ENCODE measurements at regions not wholly inside any gene's neighbourhood (a gene's known extent, or its start where the extent isn't known, plus 50 kb on each side); places are given as distances from the start of the nearest gene placed in this dataset.
"Not testable (repeated sequence)": the region's sequence is repeated elsewhere in the genome, so short reads cannot be mapped to it uniquely, and the experiment has no call there.

DNA sequence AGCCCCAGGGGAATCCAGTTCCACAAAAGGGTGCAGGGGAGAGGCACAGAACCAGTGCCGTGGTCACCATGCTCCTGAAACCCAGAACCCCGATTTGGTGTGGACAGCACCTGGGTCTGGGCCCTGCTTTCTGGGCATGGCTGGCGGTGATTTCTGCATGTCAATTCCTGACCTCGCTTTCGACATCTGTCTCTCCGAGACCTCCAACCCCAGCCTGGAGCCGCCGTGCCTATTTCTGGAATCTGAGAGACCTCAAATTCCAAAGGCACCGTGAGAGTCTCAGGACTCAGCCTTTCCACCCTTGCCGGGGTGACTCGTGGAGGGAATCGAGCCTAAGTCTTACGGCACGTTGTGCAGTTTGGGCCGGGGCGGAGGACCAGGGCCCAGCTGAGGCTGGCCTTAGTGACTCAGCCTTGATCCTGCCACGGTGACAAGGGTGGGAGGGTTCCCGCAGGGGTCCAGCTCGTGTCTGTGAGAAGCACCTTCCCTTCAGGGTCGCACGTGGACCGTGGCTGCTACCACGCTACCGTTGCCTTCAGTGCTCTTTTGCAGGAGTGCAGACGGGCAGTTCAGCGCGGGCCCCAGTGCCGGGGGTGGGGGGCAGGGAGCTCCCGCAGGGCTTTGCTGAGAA lies 133.7 kb downstream of the PXDC1 start:
- no peak for DNase-seq

DNA sequence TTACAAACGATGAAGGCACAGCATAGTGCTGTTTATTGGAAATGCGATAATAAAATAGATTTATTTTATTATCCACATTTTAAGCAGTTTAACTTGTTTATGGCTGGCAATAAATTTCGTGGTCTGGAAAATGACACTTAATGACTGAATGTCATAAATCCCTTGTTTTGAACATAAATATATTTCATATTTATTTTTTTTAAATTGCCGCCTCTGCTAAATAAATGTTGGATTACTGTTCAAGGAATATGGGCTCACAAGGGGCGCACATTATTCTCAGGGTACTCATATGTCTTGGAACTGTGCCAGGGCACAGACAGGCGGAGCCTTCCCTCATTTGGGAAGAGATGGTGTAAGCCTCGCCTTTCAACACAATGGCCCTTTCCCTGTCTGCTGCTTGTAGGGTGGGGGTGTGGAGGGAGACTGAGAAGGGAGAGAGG lies 134.3 kb downstream of the PXDC1 start:
- DNase-seq, result no peak

DNA sequence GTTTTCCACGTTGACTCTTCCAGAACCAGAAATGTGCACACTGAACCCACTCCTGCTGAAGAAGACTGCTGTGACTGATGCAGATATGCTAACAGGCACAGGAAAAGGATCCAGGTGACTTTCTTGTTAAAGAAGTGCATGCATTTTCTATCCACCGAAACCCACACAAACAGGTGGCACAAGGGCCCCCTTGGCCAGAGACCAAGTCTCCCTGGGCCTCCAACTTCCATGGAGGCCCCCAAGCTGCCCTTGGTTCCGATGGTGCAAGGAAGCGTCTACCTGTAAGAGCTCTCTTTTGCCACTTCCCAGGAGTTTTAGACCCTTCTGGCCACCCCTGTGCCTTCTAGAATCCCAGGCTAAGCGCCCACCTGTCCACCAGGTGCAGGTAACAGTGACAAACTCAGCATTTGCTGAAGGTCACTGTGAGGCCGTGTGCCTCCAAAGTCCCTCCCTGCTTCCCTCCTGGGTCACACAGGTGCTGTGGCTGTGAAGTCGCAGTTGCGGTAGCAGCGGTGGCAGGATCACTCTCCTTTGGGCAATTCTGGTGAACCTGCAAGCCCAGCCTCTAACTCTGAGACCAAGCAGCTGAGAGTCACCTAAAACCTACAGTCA lies 134.8 kb downstream of the PXDC1 start:
- no peak for DNase-seq

DNA sequence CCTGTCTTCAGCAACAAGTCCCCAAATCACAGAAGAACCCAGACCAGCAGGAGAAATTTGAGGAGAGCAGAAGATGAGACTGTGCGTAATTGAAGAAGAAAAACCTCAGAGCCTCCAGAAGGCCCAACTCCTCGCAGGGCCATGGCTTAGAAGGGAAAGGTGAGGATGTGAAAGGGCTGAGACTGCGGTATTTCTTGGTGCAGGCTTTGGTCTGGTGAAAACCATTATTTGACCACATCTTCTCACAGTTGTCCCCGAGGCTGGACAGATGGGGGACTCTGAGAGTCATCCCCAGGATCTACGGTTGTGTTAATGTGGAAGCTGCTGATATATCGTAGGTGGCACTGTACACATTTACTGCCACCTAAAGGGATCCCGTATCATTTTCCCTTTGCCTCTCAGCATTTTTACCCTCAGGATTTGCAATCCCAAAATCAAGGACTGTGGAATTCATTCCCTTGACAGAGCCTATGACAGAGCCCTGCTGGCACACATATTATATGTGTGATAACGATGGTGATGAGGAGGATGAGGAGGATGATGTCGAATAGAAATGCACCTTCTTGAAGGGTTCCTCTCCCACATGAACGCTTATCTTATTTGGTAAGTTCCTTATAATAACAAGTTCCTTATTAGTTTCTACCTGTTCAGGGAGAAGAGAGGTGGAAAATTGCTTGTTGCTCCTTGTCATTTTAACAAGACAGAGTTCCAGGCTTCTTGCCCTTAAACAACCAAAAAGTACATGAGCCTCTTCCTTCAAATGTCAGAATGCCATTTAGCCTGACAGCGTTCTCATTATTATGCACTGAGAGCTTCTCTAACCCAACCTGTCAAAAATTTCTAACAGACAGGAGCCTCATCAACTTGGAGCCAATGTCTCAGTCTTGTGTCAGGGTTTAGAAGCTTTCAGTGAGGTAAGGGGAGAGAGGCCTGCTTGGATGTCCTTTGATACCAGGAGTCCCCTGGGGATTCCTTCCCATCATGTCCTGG lies 135.8 kb downstream of the PXDC1 start:
- no peak for DNase-seq

DNA sequence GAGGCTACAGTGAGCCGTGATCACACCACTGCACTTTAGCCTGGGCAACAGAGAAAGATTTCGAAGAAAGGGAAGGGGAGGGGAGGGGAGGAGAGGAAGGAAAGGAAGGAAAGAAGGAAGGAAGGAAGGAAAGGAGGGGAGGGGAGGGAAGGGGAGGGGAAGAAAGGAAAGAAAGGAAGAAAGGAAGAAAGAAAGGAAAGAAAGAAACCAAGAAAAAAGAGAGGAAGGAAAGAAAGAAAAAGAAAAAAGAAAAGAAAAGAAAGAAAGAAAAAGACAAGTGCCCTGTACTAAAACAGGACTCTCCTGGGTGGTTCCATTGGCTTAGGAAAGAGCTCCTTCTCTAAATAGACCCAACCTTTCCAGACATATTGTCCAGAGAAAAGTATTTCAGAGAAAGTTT lies 136.6 kb downstream of the PXDC1 start:
- no peak for DNase-seq

DNA sequence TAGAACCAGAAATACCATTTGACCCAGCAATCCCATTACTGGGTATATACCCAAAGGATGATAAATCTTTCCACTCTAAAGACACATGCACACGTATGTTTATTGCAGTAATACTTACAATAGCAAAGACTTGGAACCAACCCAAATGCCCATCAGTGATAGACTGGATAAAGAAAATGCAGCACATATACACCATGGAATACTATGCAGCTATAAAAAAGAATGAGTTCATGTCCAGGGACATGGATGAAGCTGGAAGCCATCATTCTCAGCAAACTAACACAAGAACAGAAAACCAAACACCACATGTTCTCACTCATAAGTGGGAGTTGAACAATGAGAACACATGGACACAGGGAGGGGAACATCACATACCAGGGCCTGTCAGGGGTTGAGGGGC lies 137.9 kb downstream of the PXDC1 start:
- not testable (repeated sequence) for DNase-seq

DNA sequence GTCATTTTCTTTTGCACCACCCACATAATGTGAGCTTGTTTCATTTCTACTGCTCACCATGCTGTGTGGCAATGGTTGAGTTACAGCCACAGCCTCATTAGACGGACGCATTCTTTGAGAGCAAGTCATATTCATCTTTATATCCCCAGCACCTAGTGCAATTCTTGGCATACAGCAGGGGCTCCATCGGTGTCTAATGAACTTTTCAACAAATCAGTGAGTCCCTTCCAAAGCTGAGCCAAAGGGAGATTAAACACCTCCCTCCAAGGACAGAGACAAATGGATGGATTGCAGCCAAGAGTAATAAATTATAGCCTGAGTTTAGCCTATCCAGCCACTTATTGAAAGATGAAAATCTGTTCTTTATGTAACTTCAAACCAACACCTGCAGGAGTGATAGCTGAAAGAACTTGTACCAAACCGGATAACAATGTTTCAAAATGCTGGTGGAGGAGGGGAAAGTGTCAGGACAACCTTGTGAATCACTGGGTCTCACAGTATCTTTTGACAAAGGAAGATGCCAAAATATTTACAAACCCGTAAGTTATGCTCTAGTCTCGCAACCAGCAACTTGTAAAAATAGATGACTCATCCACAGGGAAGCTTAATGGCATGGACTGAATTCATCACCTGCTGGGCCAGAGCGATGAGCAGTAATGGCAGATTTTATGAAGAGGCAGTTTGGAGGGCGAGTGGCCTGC lies 139.0 kb downstream of the PXDC1 start:
- DNase-seq, result peak; percentile 26 to 77

DNA sequence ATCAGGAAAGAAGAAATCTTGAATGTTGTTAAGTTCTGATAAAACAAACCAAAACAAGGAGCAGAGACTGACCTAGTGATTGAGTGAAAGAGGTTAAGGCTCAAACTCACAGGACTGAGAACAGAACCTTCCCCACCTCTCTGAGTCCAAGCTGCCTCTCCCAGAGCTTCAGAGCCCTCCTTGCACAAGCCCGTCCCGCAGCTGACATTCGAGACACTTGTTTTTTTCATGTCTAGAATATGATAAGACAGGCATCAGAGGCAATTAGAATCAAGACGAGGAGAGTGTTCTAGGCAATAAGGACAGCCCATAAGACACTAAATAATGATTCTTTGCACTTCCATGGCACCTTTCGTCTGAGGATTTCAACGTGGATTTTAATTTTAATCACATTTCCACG lies 140.6 kb downstream of the PXDC1 start:
- DNase-seq, result no peak

DNA sequence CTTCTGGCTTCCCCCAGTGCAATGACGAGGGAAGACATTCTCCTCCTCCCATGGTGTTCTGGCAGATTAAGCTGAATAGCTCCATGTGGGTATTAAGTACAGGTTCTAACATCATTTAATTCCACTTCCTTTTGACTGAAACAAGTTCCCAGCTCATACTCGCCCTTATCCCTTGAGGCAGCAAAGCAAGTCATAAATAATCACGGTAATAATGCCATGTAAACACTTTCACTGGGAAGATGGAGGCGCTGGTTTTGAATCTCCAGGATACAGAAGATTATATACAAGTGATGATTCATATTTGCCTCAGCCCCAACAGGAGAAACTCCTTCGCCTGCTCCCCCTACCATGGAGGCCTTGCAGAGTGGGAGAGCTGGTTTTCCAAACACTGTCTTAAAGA lies 141.3 kb downstream of the PXDC1 start:
- DNase-seq, result peak in 1 of 2 experiments; percentile 35

DNA sequence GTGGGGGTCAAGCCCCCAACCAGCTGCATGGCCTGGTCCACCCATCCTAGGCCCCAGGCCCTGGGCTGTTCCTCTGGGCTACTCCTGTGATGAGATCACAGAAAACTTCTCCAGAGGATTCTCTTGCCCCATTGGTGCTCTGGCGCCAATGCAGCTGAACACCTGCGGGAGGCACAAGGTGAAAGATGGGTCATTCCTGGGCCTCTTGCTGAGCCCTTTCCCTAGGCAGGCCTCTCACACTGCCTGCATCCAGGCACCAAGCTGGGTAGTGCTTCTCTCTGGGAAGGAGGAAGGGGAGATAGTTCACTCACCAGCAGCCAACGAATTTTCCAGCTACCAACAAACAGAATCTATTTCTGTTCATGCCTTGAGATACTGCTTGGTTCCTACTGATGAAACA lies 142.1 kb downstream of the PXDC1 start:
- DNase-seq, result no peak

DNA sequence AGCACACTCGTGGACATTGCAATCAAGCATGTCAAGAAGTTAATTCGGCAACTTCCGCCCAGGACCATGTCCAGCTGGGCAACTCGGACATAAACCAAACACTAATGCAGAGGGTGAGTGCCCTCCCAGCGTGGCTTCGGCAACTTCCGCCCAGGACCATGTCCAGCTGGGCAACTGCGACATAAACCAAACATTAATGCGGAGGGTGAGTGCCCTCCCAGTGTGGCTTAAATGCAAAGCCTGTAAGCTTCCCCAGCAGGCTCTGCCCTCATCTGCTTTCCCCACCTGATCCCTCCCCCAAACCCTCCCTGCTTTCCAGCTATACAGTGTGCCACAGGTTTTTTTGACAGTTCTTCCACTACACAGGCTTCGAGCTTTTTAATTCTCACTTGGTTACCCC lies 143.4 kb downstream of the PXDC1 start:
- no peak for DNase-seq

DNA sequence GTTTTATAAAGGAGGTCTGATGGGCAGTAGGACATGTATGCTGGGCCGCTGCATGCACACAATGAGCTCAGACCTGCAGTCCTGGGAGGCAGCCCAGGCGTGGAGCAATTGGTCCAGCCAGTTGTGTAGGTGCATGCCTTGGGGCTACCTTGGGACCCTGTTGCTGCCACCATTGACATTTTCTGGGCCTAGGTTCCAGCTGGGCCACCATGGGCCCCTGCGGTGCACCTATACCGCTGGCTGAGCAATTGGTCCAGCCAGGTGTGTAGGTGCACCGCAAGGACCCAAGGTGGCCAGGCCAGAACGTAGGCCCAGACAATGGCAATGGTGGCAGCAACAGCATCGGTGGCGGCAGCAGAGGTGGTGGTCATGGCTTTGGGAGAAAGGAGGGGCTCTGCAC lies 143.9 kb downstream of the PXDC1 start:
- no peak for DNase-seq

DNA sequence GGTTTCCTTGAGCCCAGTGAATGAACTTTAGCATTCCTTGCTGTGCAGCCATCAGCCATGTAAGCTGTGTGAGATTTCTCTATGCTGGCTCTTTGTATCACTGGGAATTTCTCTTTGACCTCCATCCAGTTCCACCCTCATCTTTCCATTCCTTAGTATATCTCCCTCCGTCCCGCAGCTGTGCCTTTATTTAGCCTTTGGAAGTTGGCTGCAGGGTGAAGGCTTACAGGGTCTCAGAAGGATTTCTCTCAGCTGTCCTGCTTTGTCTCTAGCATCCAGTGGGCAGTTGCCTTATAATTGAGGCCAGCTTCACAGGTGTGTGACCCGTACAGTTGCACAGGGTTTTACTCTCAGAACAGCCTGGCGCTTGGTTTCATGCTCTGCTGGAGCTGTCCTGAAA lies 144.3 kb downstream of the PXDC1 start:
- no peak for DNase-seq

DNA sequence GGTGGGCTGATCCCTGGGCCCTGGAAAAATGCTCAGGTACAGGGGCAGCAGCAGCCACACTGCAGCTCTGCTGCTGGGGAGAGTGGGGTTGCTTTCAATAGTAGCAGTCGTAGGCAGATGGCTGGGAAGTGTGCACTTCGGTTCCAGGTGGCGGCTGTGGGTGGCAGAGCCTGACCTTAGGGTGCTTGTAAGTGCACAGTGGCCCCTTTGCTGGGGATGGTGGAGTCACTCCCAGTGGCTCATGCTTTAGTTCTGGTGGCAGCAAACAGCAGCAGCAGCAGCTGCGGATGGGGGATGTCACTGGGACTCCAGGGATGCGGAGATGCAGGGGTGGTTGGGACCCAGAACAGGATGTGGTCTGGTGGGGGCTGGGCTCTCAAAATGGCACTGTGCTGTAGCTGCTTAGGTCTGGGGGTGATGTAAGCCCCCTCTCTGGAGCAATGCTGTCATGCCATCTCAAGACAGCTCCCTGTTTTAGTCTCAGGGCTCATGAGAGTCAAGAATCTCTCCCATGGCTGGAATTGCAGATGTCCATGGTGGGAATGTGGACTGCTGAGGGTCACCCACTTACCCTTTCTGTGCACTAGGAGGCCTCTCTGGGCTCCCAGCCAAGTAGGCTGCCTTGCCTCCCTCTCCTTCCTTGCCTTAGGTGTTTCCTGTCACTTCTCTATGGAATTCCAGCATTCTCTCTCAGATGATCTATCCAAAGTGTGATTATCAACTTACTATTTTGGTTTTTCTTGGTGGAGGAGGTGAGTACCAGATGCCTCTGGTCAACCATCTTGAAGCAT lies 146.7 kb upstream of the SLC22A23 start:
- no peak for DNase-seq

DNA sequence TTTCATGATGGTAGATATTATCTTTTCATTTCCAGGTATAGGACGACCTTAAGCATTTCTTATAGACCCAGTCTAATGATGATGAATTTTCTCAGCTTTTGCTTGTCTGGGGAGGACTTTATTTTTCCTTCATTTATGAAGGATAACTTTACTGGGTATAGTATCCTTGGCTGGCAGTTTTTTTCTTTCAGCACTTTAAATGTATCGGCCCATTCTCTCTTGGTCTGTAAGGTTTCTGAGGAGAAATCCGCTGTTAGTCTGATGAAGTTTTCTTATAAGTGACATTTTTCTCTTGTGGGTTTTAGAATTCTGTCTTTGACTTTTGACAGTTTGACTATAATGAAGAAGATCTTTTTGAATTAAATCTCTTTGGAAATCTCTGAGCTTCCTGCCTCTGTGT lies 144.7 kb upstream of the SLC22A23 start:
- DNase-seq, result no peak

DNA sequence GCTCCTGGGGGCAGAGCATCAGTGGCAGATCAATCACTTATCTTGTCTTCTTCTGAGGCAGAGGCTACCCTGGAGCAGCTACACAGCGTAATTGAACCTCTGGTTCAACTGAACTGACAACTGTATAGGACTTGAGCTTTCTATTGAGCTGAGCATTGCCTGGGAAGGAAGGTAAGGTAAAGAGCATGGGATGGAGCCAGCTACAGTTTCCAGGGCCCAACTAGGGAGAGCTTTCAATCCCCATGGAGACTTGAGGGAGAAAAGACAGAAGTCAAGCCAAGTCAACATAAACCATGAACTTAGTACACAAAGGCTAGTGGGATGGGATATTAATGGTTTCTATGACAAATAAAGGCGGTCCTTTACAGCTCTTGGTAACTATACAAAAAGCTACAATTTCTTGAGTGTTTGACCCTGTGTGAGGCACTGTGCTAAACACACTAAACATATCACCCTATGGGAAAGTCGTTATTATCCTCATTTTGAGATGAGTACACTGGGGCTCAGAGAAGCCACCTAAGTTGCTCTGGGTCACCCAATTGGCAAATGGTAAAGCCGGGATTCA lies 140.7 kb upstream of the SLC22A23 start:
- no peak for DNase-seq

DNA sequence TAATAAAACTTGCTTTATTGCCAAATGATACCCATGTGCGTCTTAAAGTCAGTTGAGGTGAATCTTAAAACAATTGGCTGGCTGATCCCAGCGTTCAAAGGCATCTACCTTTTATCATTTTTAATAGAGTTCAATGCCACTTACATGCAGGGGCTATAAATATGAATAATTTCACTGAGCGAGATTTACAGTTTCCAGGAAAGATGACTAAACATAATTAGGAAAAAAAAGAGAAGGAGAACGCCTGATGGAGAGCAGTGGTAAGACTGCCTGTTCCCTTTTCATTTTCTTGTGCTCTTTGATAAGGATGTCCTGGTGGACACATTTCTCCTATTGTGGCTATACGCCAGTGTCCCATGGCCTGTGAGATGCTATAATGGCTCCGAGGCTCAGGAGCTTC lies 139.9 kb upstream of the SLC22A23 start:
- no peak for DNase-seq

DNA sequence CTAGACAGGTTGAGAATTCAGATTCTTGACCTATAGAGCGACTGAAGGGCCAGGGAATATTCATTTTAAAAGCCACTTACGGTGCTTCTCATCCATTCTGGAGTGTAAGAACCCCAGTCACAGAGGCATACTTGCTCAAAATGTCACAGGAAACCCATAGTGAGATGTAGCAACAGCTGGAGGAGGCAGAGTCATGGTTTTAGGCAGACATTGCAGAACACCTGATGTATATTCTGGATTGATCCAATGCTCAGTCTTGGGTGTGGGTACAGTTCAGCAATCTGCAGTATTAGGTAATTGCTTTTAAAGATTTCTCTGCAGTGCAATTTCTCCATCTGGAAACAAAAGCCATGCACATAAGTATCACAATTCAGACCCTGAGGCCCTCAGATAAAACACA lies 137.4 kb upstream of the SLC22A23 start:
- no peak for DNase-seq

DNA sequence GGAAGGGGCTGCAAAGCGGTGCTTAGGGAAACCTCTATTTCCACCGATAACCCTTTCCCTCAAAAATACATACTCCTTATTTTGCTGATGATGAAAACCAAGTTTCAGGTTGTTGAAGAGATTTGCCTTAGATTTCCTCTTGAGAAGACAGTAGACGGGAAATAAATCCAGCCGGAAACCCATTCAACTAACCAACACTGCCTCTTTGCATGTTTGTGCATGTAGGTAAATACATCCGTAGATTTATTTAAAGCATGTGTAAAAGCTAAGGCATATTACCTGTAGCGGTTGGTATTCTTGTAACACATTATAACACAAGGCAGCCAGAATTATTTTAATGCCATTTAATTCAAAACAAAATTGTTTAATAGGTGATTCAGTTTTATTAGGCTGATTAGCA lies 136.3 kb upstream of the SLC22A23 start:
- DNase-seq, result no peak

DNA sequence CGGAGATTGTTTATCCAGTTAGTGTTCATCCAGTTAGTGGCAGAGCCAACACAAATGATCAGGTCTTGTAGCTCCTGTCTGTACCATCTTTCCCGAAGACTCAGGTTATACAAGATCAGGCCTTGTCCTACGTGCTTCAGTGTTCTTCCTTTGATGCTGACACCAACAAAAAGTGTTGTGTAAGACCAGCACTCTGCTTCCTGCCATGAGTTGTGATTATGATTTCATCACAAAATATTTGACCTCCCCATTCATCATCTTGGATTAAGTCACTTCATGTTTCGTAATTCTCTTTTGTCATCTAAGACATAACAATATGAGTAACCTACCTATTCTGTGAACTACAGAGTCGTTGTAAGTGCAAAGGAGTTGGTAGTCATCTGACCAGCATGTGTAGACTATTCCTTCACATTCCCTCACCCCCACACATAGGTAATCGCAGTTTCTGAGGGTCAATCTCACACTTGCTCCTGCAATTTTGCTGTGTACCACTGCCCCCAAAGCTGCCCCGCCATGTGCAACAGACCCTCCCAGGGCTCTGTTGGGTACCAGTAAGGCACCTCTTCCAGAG lies 135.6 kb upstream of the SLC22A23 start:
- no peak for DNase-seq

DNA sequence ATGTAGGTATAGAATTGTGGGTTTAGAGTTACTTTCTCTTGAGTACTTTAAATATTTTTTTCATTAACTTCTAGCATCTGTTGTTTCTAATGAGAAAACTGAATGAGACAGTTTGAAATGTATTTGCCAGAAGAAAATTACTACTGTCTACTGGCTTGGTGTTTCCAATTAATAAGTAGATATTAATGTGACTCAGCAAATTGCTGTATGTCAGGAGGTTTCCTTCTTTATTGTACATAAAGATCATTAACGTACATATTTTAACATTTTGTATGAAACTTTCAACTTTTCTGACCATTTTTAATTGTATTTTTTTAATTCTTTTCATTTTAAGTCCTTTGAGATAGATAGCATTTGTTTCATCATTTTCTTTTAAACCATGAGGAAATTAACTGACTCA lies 135.1 kb upstream of the SLC22A23 start:
- no peak for DNase-seq

DNA sequence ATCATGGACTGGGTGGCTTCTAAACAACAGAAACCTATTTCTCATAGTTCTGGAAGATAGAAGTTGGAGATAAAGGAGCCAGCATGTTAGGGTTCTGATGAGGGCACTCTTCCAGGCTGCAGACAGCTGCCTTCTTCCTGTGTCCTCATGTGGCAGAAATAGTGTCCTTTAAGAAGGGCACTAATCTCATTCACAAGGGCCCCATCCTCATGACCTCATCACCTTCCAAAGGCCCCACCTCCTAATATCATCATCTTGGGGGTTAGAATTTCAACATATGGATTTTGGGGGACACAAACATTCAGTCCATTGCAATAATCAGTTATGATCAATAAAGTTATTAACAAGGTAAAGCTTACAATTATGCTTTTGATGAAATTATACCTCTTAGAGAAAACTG lies 130.8 kb upstream of the SLC22A23 start:
- no peak for DNase-seq

All from NCI-H2081 (cell line).